ENCODE measurements at regions not wholly inside any gene's neighbourhood (a gene's known extent, or its start where the extent isn't known, plus 50 kb on each side); places are given as distances from the start of the nearest gene placed in this dataset.

GRCh38 chr2:182522972-182523473 lies 96.2 kb upstream of the PDE1A start:
- TF ChIP-seq CTCF (IDR thresholded peaks at IDR 0.05; ENCODE audit: unreplicated experiment in 3 of 3), result no peak
- Mint-ChIP-seq H3K27ac (peak overlapping the region in 1 of 3 experiments; percentile 11), H3K9me3 (no peaks in the 10 kb centered on the region), H3K4me1 (peaks cover 10% of the 10 kb centered on the region), H3K4me3 (peak overlapping the region in 2 of 3 experiments; percentile 1 to 50), H3K27me3 (ENCODE audit: low read depth) (no peaks in the 10 kb centered on the region), H3K36me3 (ENCODE audit: low read depth) (no peaks in the 10 kb centered on the region)

GRCh38 chr2:182530636-182531035 lies 103.8 kb upstream of the PDE1A start:
- peaks cover 6% of the 10 kb centered on the region for H3K9me3 Mint-ChIP-seq
- H3K4me3 Mint-ChIP-seq, result no peak overlapping the region
- H3K4me1 Mint-ChIP-seq, result no peaks in the 10 kb centered on the region
- H3K36me3 Mint-ChIP-seq (ENCODE audit: low read depth), result no peaks in the 10 kb centered on the region
- H3K27ac Mint-ChIP-seq, result no peak overlapping the region
- no peaks in the 10 kb centered on the region for H3K27me3 Mint-ChIP-seq (ENCODE audit: low read depth)
- TF ChIP-seq CTCF (IDR thresholded peaks at IDR 0.05; ENCODE audit: unreplicated experiment in 3 of 3), result no peak

- Mint-ChIP-seq H3K27ac (no peak overlapping the region), H3K4me3 (no peak overlapping the region), H3K27me3 (ENCODE audit: low read depth) (no peaks in the 10 kb centered on the region), H3K36me3 (ENCODE audit: low read depth) (no peaks in the 10 kb centered on the region), H3K4me1 (peaks cover 15% of the 10 kb centered on the region), H3K9me3 (no peaks in the 10 kb centered on the region)
- no peak for TF ChIP-seq CTCF (IDR thresholded peaks at IDR 0.05; ENCODE audit: unreplicated experiment in 3 of 3)
Measured at GRCh38 chr2:182540252-182540651, 113.4 kb upstream of the PDE1A start.

GRCh38 chr2:182541268-182541667 lies 114.4 kb upstream of the PDE1A start:
- H3K4me3 Mint-ChIP-seq, result no peak overlapping the region
- H3K4me1 Mint-ChIP-seq, result peaks cover 24% of the 10 kb centered on the region
- no peak for TF ChIP-seq CTCF (IDR thresholded peaks at IDR 0.05; ENCODE audit: unreplicated experiment in 3 of 3)
- no peaks in the 10 kb centered on the region for H3K36me3 Mint-ChIP-seq (ENCODE audit: low read depth)
- H3K27ac Mint-ChIP-seq, result no peak overlapping the region
- no peaks in the 10 kb centered on the region for H3K27me3 Mint-ChIP-seq (ENCODE audit: low read depth)
- H3K9me3 Mint-ChIP-seq, result no peaks in the 10 kb centered on the region

- H3K4me1 Mint-ChIP-seq, result peaks cover 29% of the 10 kb centered on the region
- no peaks in the 10 kb centered on the region for H3K9me3 Mint-ChIP-seq
- H3K36me3 Mint-ChIP-seq (ENCODE audit: low read depth), result no peaks in the 10 kb centered on the region
- TF ChIP-seq CTCF (IDR thresholded peaks at IDR 0.05; ENCODE audit: unreplicated experiment in 3 of 3), result no peak
- no peaks in the 10 kb centered on the region for H3K27me3 Mint-ChIP-seq (ENCODE audit: low read depth)
- H3K4me3 Mint-ChIP-seq, result no peak overlapping the region
- H3K27ac Mint-ChIP-seq, result peak overlapping the region in 1 of 3 experiments; percentile 32
Measured at GRCh38 chr2:182542501-182543258, 115.8 kb upstream of the PDE1A start.

Measured in nephron (organoid).